ENCODE measurements at regions not wholly inside any gene's neighbourhood (a gene's known extent, or its start where the extent isn't known, plus 50 kb on each side); places are given as distances from the start of the nearest gene placed in this dataset.
"Not testable (repeated sequence)": the region's sequence is repeated elsewhere in the genome, so short reads cannot be mapped to it uniquely, and the experiment has no call there.

GRCh38 chr20:53738039-53738944 is 144.7 kb upstream of the ZNF217 start:
- Histone ChIP-seq H3K9ac (ENCODE audit: low read depth in 1 of 2, low read length in 2 of 2) (peak overlapping the region; percentile 61 to 72), H3K36me3 (ENCODE audit: control insufficient read depth in 1 of 2, insufficient read depth in 2 of 2, low read length in 2 of 2) (no peaks in the 10 kb centered on the region), H3K4me3 (ENCODE audit: low read depth in 1 of 2, low read length in 2 of 2) (peak overlapping the region; percentile 53 to 58), H3K27me3 (ENCODE audit: control insufficient read depth in 1 of 2, insufficient read depth in 2 of 2, low read length in 2 of 2) (no peaks in the 10 kb centered on the region), H3K4me1 (ENCODE audit: control insufficient read depth in 1 of 2, insufficient read depth in 2 of 2, low read length in 2 of 2) (peaks cover 37 to 53% of the 10 kb centered on the region in 2 donors), H3K9me3 (ENCODE audit: control insufficient read depth in 1 of 2, low read length in 2 of 2) (no peaks in the 10 kb centered on the region), H3K27ac (ENCODE audit: low read depth, low read length) (peak overlapping the region; percentile 71)

- peak overlapping the region; percentile 53 to 58 for H3K4me3 ChIP-seq (ENCODE audit: low read depth in 1 of 2, low read length in 2 of 2)
- H3K9ac ChIP-seq (ENCODE audit: low read depth in 1 of 2, low read length in 2 of 2): peak overlapping the region; percentile 61 to 72
- peaks cover 37 to 53% of the 10 kb centered on the region in 2 donors for H3K4me1 ChIP-seq (ENCODE audit: control insufficient read depth in 1 of 2, insufficient read depth in 2 of 2, low read length in 2 of 2)
- no peaks in the 10 kb centered on the region for H3K27me3 ChIP-seq (ENCODE audit: control insufficient read depth in 1 of 2, insufficient read depth in 2 of 2, low read length in 2 of 2)
- no peaks in the 10 kb centered on the region for H3K36me3 ChIP-seq (ENCODE audit: control insufficient read depth in 1 of 2, insufficient read depth in 2 of 2, low read length in 2 of 2)
- no peaks in the 10 kb centered on the region for H3K9me3 ChIP-seq (ENCODE audit: control insufficient read depth in 1 of 2, low read length in 2 of 2)
- peak overlapping the region; percentile 71 for H3K27ac ChIP-seq (ENCODE audit: low read depth, low read length)
Observed at GRCh38 chr20:53737396-53738038, 143.9 kb upstream of the ZNF217 start.

GRCh38 chr20:53736757-53737395 is 143.2 kb upstream of the ZNF217 start:
- Histone ChIP-seq H3K27me3 (ENCODE audit: control insufficient read depth in 1 of 2, insufficient read depth in 2 of 2, low read length in 2 of 2) (no peaks in the 10 kb centered on the region), H3K27ac (ENCODE audit: low read depth, low read length) (peak overlapping the region; percentile 0), H3K9ac (ENCODE audit: low read depth in 1 of 2, low read length in 2 of 2) (peak overlapping the region; percentile 61 to 72), H3K4me3 (ENCODE audit: low read depth in 1 of 2, low read length in 2 of 2) (peak overlapping the region; percentile 53 to 58), H3K9me3 (ENCODE audit: control insufficient read depth in 1 of 2, low read length in 2 of 2) (no peaks in the 10 kb centered on the region), H3K4me1 (ENCODE audit: control insufficient read depth in 1 of 2, insufficient read depth in 2 of 2, low read length in 2 of 2) (peaks cover 37 to 53% of the 10 kb centered on the region in 2 donors), H3K36me3 (ENCODE audit: control insufficient read depth in 1 of 2, insufficient read depth in 2 of 2, low read length in 2 of 2) (no peaks in the 10 kb centered on the region)

GRCh38 chr20:53736122-53736756 is 142.6 kb upstream of the ZNF217 start:
- H3K36me3 ChIP-seq (ENCODE audit: control insufficient read depth in 1 of 2, insufficient read depth in 2 of 2, low read length in 2 of 2): no peaks in the 10 kb centered on the region
- no peak overlapping the region for H3K9ac ChIP-seq (ENCODE audit: low read depth in 1 of 2, low read length in 2 of 2)
- H3K9me3 ChIP-seq (ENCODE audit: control insufficient read depth in 1 of 2, low read length in 2 of 2): no peaks in the 10 kb centered on the region
- no peak overlapping the region for H3K27ac ChIP-seq (ENCODE audit: low read depth, low read length)
- H3K27me3 ChIP-seq (ENCODE audit: control insufficient read depth in 1 of 2, insufficient read depth in 2 of 2, low read length in 2 of 2): no peaks in the 10 kb centered on the region
- peak overlapping the region in 1 of 2 donors; percentile 58 for H3K4me3 ChIP-seq (ENCODE audit: low read depth in 1 of 2, low read length in 2 of 2)
- H3K4me1 ChIP-seq (ENCODE audit: control insufficient read depth in 1 of 2, insufficient read depth in 2 of 2, low read length in 2 of 2): peaks cover 37 to 50% of the 10 kb centered on the region in 2 donors

GRCh38 chr20:53735536-53736050 is 142.0 kb upstream of the ZNF217 start:
- no peak overlapping the region for H3K27ac ChIP-seq (ENCODE audit: low read depth, low read length)
- no peak overlapping the region for H3K4me3 ChIP-seq (ENCODE audit: low read depth in 1 of 2, low read length in 2 of 2)
- no peaks in the 10 kb centered on the region for H3K9me3 ChIP-seq (ENCODE audit: control insufficient read depth in 1 of 2, low read length in 2 of 2)
- H3K4me1 ChIP-seq (ENCODE audit: control insufficient read depth in 1 of 2, insufficient read depth in 2 of 2, low read length in 2 of 2): peaks cover 33 to 44% of the 10 kb centered on the region in 2 donors
- H3K27me3 ChIP-seq (ENCODE audit: control insufficient read depth in 1 of 2, insufficient read depth in 2 of 2, low read length in 2 of 2): no peaks in the 10 kb centered on the region
- H3K36me3 ChIP-seq (ENCODE audit: control insufficient read depth in 1 of 2, insufficient read depth in 2 of 2, low read length in 2 of 2): no peaks in the 10 kb centered on the region
- H3K9ac ChIP-seq (ENCODE audit: low read depth in 1 of 2, low read length in 2 of 2): no peak overlapping the region

GRCh38 chr20:53734006-53734688 is 140.5 kb upstream of the ZNF217 start:
- no peak overlapping the region for H3K9ac ChIP-seq (ENCODE audit: low read depth in 1 of 2, low read length in 2 of 2)
- no peaks in the 10 kb centered on the region for H3K36me3 ChIP-seq (ENCODE audit: control insufficient read depth in 1 of 2, insufficient read depth in 2 of 2, low read length in 2 of 2)
- no peak overlapping the region for H3K4me3 ChIP-seq (ENCODE audit: low read depth in 1 of 2, low read length in 2 of 2)
- no peaks in the 10 kb centered on the region for H3K9me3 ChIP-seq (ENCODE audit: control insufficient read depth in 1 of 2, low read length in 2 of 2)
- peaks cover 24 to 29% of the 10 kb centered on the region in 2 donors for H3K4me1 ChIP-seq (ENCODE audit: control insufficient read depth in 1 of 2, insufficient read depth in 2 of 2, low read length in 2 of 2)
- H3K27me3 ChIP-seq (ENCODE audit: control insufficient read depth in 1 of 2, insufficient read depth in 2 of 2, low read length in 2 of 2): no peaks in the 10 kb centered on the region
- H3K27ac ChIP-seq (ENCODE audit: low read depth, low read length): no peak overlapping the region

GRCh38 chr20:53731595-53731994 is 138.0 kb upstream of the ZNF217 start:
- Histone ChIP-seq H3K36me3 (ENCODE audit: control insufficient read depth in 1 of 2, insufficient read depth in 2 of 2, low read length in 2 of 2) (no peaks in the 10 kb centered on the region), H3K4me3 (ENCODE audit: low read depth in 1 of 2, low read length in 2 of 2) (no peak overlapping the region), H3K4me1 (ENCODE audit: control insufficient read depth in 1 of 2, insufficient read depth in 2 of 2, low read length in 2 of 2) (peaks cover 11 to 13% of the 10 kb centered on the region in 2 donors), H3K27ac (ENCODE audit: low read depth, low read length) (no peak overlapping the region), H3K27me3 (ENCODE audit: control insufficient read depth in 1 of 2, insufficient read depth in 2 of 2, low read length in 2 of 2) (no peaks in the 10 kb centered on the region), H3K9ac (ENCODE audit: low read depth in 1 of 2, low read length in 2 of 2) (no peak overlapping the region), H3K9me3 (ENCODE audit: control insufficient read depth in 1 of 2, low read length in 2 of 2) (no peaks in the 10 kb centered on the region)

- Histone ChIP-seq H3K4me3 (ENCODE audit: low read depth in 1 of 2, low read length in 2 of 2) (no peak overlapping the region), H3K27ac (ENCODE audit: low read depth, low read length) (no peak overlapping the region), H3K9ac (ENCODE audit: low read depth in 1 of 2, low read length in 2 of 2) (no peak overlapping the region), H3K27me3 (ENCODE audit: control insufficient read depth in 1 of 2, insufficient read depth in 2 of 2, low read length in 2 of 2) (no peaks in the 10 kb centered on the region), H3K4me1 (ENCODE audit: control insufficient read depth in 1 of 2, insufficient read depth in 2 of 2, low read length in 2 of 2) (peaks cover 0 to 4% of the 10 kb centered on the region in 2 donors), H3K9me3 (ENCODE audit: control insufficient read depth in 1 of 2, low read length in 2 of 2) (no peaks in the 10 kb centered on the region), H3K36me3 (ENCODE audit: control insufficient read depth in 1 of 2, insufficient read depth in 2 of 2, low read length in 2 of 2) (no peaks in the 10 kb centered on the region)
Observed at GRCh38 chr20:53728359-53728758, 134.7 kb upstream of the ZNF217 start.

- not testable (repeated sequence) for H3K4me3 ChIP-seq (ENCODE audit: low read depth in 1 of 2, low read length in 2 of 2); H3K27ac ChIP-seq (ENCODE audit: low read depth, low read length)
Observed at GRCh38 chr20:53727239-53727638, 133.6 kb upstream of the ZNF217 start.

More at GRCh38 chr20:53727239-53727638, 133.6 kb upstream of the ZNF217 start:
- H3K4me1 ChIP-seq (ENCODE audit: control insufficient read depth in 1 of 2, insufficient read depth in 2 of 2, low read length in 2 of 2); H3K36me3 ChIP-seq (ENCODE audit: control insufficient read depth in 1 of 2, insufficient read depth in 2 of 2, low read length in 2 of 2); H3K27me3 ChIP-seq (ENCODE audit: control insufficient read depth in 1 of 2, insufficient read depth in 2 of 2, low read length in 2 of 2); H3K9ac ChIP-seq (ENCODE audit: low read depth in 1 of 2, low read length in 2 of 2); H3K9me3 ChIP-seq (ENCODE audit: control insufficient read depth in 1 of 2, low read length in 2 of 2): not testable (repeated sequence)

Data from duodenal mucosa (tissue), 2 donors.